Small intestine (tissue), 7 donors: ENCODE measurements at regions not wholly inside any gene's neighbourhood (a gene's known extent, or its start where the extent isn't known, plus 50 kb on each side); places are given as distances from the start of the nearest gene placed in this dataset.

ENCODE experiments used
- DNase-seq, 2 donors: peaks; one replicate each; pipeline versions ENCODE4 v3.0.0 to v3.0.0-alpha.2; 2013
- FAIRE-seq: peaks from 2 replicates; lab custom pipeline; 2012; peaks lifted over from hg19 to GRCh38; lab: Jason Lieb, UNC
- H3K27ac ChIP-seq, 3 donors: one replicate each; pipeline ENCODE4 v1.5.1; 2013; ENCODE audit warnings: low read length in 2 of 3, mild to moderate bottlenecking in 2 of 3, control low read depth in 1 of 3, inconsistent platforms in 1 of 3, low read depth in 1 of 3, moderate library complexity in 1 of 3
- H3K27me3 ChIP-seq, 3 donors: one replicate each; pipeline ENCODE4 v1.6.1; 2013; ENCODE audit warnings: low read length in 3 of 3, inconsistent platforms in 1 of 3; ENCODE audit not compliant: control insufficient read depth in 3 of 3, insufficient read depth in 3 of 3
- H3K36me3 ChIP-seq, 3 donors: one replicate each; pipeline ENCODE4 v1.6.1; 2013; ENCODE audit warnings: low read length in 3 of 3, inconsistent platforms in 1 of 3, low read depth in 1 of 3, mild to moderate bottlenecking in 1 of 3, moderate library complexity in 1 of 3; ENCODE audit not compliant: control insufficient read depth in 3 of 3, insufficient read depth in 2 of 3
- H3K4me1 ChIP-seq, 3 donors: one replicate each; pipeline ENCODE4 v1.6.1; 2013; ENCODE audit warnings: low read length in 2 of 3, inconsistent platforms in 1 of 3, low read depth in 1 of 3, mild to moderate bottlenecking in 1 of 3, moderate library complexity in 1 of 3; ENCODE audit not compliant: control insufficient read depth in 3 of 3, insufficient read depth in 2 of 3
- H3K4me3 ChIP-seq, 3 donors: one replicate each; pipeline ENCODE4 v1.5.1; 2013; ENCODE audit warnings: low read length in 3 of 3, control low read depth in 1 of 3, inconsistent platforms in 1 of 3, low read depth in 1 of 3, mild to moderate bottlenecking in 1 of 3, moderate library complexity in 1 of 3
- H3K9me3 ChIP-seq, 2 donors: one replicate each; pipeline ENCODE4 v1.6.1; 2013; ENCODE audit warnings: low read depth in 1 of 2, low read length in 1 of 2; ENCODE audit not compliant: control insufficient read depth in 2 of 2, insufficient read depth in 1 of 2
- WGBS, 3 donors: extraction: QIAGEN DNeasy Blood & Tissue Kit; methylation state at CpG; one replicate each; pipeline ENCODE4 v1.1.7; 2013; 5-methylcytosine and 5-hydroxymethylcytosine counted together
- donor health status: healthy with polysubstance abuse.
- donor health status: control.
- donor health status: control.
- donor health status: Bipolar disorder and iron deficiency.
- donor health status: healthy.

- no peaks in the 10 kb centered on the region for H3K36me3 ChIP-seq
- 63 to 78% (median 65%) methylated on average over 1 of the region's 1 CpG for WGBS, 3 donors
- H3K27me3 ChIP-seq = no peaks in the 10 kb centered on the region
- no peaks in the 10 kb centered on the region for H3K4me1 ChIP-seq
- H3K9me3 ChIP-seq = peaks cover 0 to 12% of the 10 kb centered on the region in 2 donors
- DNase-seq (no peak), FAIRE-seq (no peak)
- no peak overlapping the region for H3K27ac ChIP-seq
- H3K4me3 ChIP-seq = no peak overlapping the region
Observed at GRCh38 chr14:86574778-86575129, 1044.8 kb downstream of the FLRT2 start.

- H3K27me3 ChIP-seq = no peaks in the 10 kb centered on the region
- WGBS, 3 donors = 68 to 75% (median 74%) methylated on average over 10 of the region's 10 CpGs
- FAIRE-seq (no peak), DNase-seq (no peak)
- no peak overlapping the region for H3K27ac ChIP-seq
- no peak overlapping the region for H3K4me3 ChIP-seq
- no peaks in the 10 kb centered on the region for H3K4me1 ChIP-seq
- H3K9me3 ChIP-seq = peaks cover 0 to 13% of the 10 kb centered on the region in 2 donors
- no peaks in the 10 kb centered on the region for H3K36me3 ChIP-seq
Observed at GRCh38 chr14:86574051-86574777, 1044.3 kb downstream of the FLRT2 start.

GRCh38 chr14:86570371-86570770, 1040.4 kb downstream of the FLRT2 start:
- no peaks in the 10 kb centered on the region for H3K27me3 ChIP-seq
- H3K36me3 ChIP-seq = no peaks in the 10 kb centered on the region
- H3K27ac ChIP-seq = no peak overlapping the region
- H3K4me3 ChIP-seq = no peak overlapping the region
- no peaks in the 10 kb centered on the region for H3K4me1 ChIP-seq
- DNase-seq = no peak
- peaks cover 0 to 15% of the 10 kb centered on the region in 2 donors for H3K9me3 ChIP-seq
- no peak for FAIRE-seq

- Histone ChIP-seq H3K4me3 (no peak overlapping the region), H3K27me3 (no peaks in the 10 kb centered on the region), H3K36me3 (no peaks in the 10 kb centered on the region), H3K4me1 (no peaks in the 10 kb centered on the region), H3K9me3 (no peaks in the 10 kb centered on the region), H3K27ac (no peak overlapping the region)
- no peak for FAIRE-seq
- no peak for DNase-seq
Observed at GRCh38 chr14:86543521-86543920, 1013.6 kb downstream of the FLRT2 start.

GRCh38 chr14:86541972-86542371, 1012.0 kb downstream of the FLRT2 start:
- no peak for DNase-seq
- WGBS, 3 donors = 69 to 89% (median 73%) methylated on average over 4 of the region's 4 CpGs
- Histone ChIP-seq H3K36me3 (no peaks in the 10 kb centered on the region), H3K27ac (no peak overlapping the region), H3K4me1 (no peaks in the 10 kb centered on the region), H3K9me3 (no peaks in the 10 kb centered on the region), H3K27me3 (no peaks in the 10 kb centered on the region), H3K4me3 (no peak overlapping the region)
- FAIRE-seq = no peak

GRCh38 chr14:86540636-86541247, 1010.8 kb downstream of the FLRT2 start:
- no peak overlapping the region for H3K27ac ChIP-seq
- no peaks in the 10 kb centered on the region for H3K4me1 ChIP-seq
- H3K4me3 ChIP-seq = no peak overlapping the region
- 67 to 82% (median 77%) methylated on average over 6 of the region's 6 CpGs for WGBS, 3 donors
- no peak for DNase-seq
- no peaks in the 10 kb centered on the region for H3K27me3 ChIP-seq
- FAIRE-seq = no peak
- no peaks in the 10 kb centered on the region for H3K36me3 ChIP-seq
- H3K9me3 ChIP-seq = peaks cover 0 to 1% of the 10 kb centered on the region in 2 donors

GRCh38 chr14:86539361-86540070, 1009.6 kb downstream of the FLRT2 start:
- Histone ChIP-seq H3K27me3 (no peaks in the 10 kb centered on the region), H3K36me3 (no peaks in the 10 kb centered on the region), H3K4me3 (no peak overlapping the region), H3K9me3 (peaks cover 0 to 1% of the 10 kb centered on the region in 2 donors), H3K4me1 (no peaks in the 10 kb centered on the region), H3K27ac (no peak overlapping the region)
- FAIRE-seq = no peak
- WGBS, 3 donors = 69 to 84% (median 70%) methylated on average over 2 of the region's 2 CpGs
- DNase-seq = no peak

- no peak for FAIRE-seq
- H3K4me3 ChIP-seq = no peak overlapping the region
Observed at GRCh38 chr14:86533834-86534233, 1003.9 kb downstream of the FLRT2 start.

More at GRCh38 chr14:86533834-86534233, 1003.9 kb downstream of the FLRT2 start:
- no peaks in the 10 kb centered on the region for H3K4me1 ChIP-seq
- 64 to 69% (median 64%) methylated on average over 4 of the region's 4 CpGs for WGBS, 3 donors
- H3K9me3 ChIP-seq = peaks cover 0 to 1% of the 10 kb centered on the region in 2 donors
- H3K27ac ChIP-seq = no peak overlapping the region
- H3K36me3 ChIP-seq = no peaks in the 10 kb centered on the region
- DNase-seq = no peak
- no peaks in the 10 kb centered on the region for H3K27me3 ChIP-seq
